Endodermal cell (in vitro differentiated cells): ENCODE measurements at regions not wholly inside any gene's neighbourhood (a gene's known extent, or its start where the extent isn't known, plus 50 kb on each side); places are given as distances from the start of the nearest gene placed in this dataset.

Experiments used
- DNase-seq: peaks from one replicate; pipeline ENCODE4 v3.0.0-alpha.2; 2017
- H3K27ac ChIP-seq: 2 replicates; pipeline ENCODE4 v1.5.1; 2013; ENCODE audit warnings: mild to moderate bottlenecking, low read depth, low read length, moderate library complexity
- H3K27me3 ChIP-seq: 2 replicates; pipeline ENCODE4 v1.6.1; 2013; ENCODE audit warnings: mild to moderate bottlenecking, low read length, moderate library complexity; ENCODE audit not compliant: insufficient read depth, control insufficient read depth, poor library complexity, severe bottlenecking
- H3K36me3 ChIP-seq: 2 replicates; pipeline ENCODE4 v1.7.0; 2013; ENCODE audit warnings: mild to moderate bottlenecking, low read length, moderate library complexity; ENCODE audit not compliant: control insufficient read depth, insufficient read depth
- H3K4me1 ChIP-seq: one replicate; pipeline ENCODE4 v1.7.0; 2013; ENCODE audit warnings: low read length; ENCODE audit not compliant: control insufficient read depth, insufficient read depth
- H3K4me3 ChIP-seq: 2 replicates; pipeline ENCODE4 v1.5.1; 2013; ENCODE audit warnings: mild to moderate bottlenecking, low read length, moderate library complexity
- H3K9ac ChIP-seq: 2 replicates; pipeline ENCODE4 v1.6.1; 2013; ENCODE audit warnings: mild to moderate bottlenecking, low read length, moderate library complexity; ENCODE audit not compliant: poor library complexity, severe bottlenecking; ENCODE audit errors: extremely low read depth
- H3K9me3 ChIP-seq: 2 replicates; pipeline ENCODE4 v1.6.1; 2013; ENCODE audit warnings: mild to moderate bottlenecking, low read length, moderate library complexity; ENCODE audit not compliant: control insufficient read depth
- H3K27ac Mint-ChIP-seq: 2 replicates; pipeline ENCODE4 v1.8.0; 2020; ENCODE audit warnings: mixed read lengths
- H3K27me3 Mint-ChIP-seq: 2 replicates; pipeline ENCODE4 v1.8.0; 2021; ENCODE audit warnings: mild to moderate bottlenecking, mixed read lengths; ENCODE audit not compliant: insufficient read depth
- H3K36me3 Mint-ChIP-seq: 2 replicates; pipeline ENCODE4 v1.8.0; 2020; ENCODE audit warnings: low read depth, mixed read lengths
- H3K4me1 Mint-ChIP-seq: 2 replicates; pipeline ENCODE4 v1.8.0; 2020; ENCODE audit warnings: mixed read lengths
- H3K4me3 Mint-ChIP-seq: 2 replicates; pipeline ENCODE4 v1.8.0; 2020; ENCODE audit warnings: mild to moderate bottlenecking, moderate library complexity, mixed read lengths
- H3K9me3 Mint-ChIP-seq: 2 replicates; pipeline ENCODE4 v1.8.0; 2020; ENCODE audit warnings: mild to moderate bottlenecking, mixed read lengths
- WGBS, 2 experiments: methylation state at CpG; one replicate each; pipeline versions ENCODE4 v1.1.5 to v1.1.7; 2013; ENCODE audit warnings: missing lambda C conversion rate in 2 of 2, mixed read lengths in 1 of 2; ENCODE audit not compliant: insufficient coverage in 1 of 2, insufficient read length in 1 of 2; 5-methylcytosine and 5-hydroxymethylcytosine counted together
- TF ChIP-seq, protein P1 (sequence below): fragments of 200-600 bp; sonication (generic); conservative IDR thresholded peaks from 2 replicates; pipeline ENCODE4 v1.5.0; 2021; ENCODE audit warnings: antibody characterized with exemption, mild to moderate bottlenecking

DNA sequence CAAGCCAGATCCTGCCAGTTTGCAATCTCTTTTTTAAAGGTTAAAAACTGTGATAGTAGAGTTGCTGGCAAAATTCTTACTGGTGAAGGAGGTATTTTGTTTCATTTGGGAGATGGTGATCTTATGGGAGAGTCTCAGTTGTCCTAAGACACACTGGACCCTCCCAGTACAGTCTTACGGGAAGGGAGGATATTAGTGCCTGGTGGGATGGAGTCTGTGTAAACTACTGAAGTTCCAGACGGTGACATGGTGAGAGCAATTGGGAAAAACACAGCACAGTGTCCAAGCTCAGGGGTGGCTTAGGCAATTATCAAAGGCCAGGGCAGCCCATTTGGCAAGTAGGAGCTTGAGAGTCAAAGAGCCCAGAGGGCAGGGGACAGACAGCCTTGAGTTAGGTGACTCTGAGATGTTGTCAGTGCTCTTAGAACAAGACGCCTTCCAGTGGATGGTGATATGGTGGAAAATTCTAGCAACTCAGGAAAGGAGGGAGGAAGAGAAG, 143.7 kb upstream of the CCDC68 start:
- H3K4me1 ChIP-seq: no peaks in the 10 kb centered on the region
- 93 to 100% methylated on average over 2 to 3 of the region's 3 CpGs for WGBS, 2 experiments

DNA sequence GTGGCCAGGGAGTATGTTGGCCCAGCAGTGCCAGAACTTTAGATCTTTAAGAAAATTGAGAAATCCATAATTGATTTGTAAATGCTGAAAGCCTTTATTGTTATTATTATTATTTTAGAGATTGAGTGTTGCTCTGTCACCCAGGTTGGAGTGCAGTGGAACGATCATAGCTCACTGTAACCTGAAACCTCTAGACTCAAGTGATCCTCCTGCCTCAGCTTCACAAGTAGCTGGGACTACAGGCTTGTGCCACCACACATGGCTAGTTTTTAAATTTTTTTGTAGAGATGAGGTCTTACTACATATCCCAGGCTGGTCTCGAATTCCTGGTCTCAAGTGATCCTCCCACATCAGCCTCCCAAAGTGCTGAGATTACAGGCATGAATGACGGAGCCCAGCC, 143.2 kb upstream of the CCDC68 start:
- WGBS, 2 experiments: 86 to 95% methylated on average over 1 to 3 of the region's 3 CpGs
- Mint-ChIP-seq H3K9me3 (no peaks in the 10 kb centered on the region), H3K27me3 (peaks cover 3% of the 10 kb centered on the region)

More for the DNA sequence above, 143.7 kb upstream of the CCDC68 start:
- H3K27ac Mint-ChIP-seq: no peak overlapping the region
- TF ChIP-seq, protein P1, sequence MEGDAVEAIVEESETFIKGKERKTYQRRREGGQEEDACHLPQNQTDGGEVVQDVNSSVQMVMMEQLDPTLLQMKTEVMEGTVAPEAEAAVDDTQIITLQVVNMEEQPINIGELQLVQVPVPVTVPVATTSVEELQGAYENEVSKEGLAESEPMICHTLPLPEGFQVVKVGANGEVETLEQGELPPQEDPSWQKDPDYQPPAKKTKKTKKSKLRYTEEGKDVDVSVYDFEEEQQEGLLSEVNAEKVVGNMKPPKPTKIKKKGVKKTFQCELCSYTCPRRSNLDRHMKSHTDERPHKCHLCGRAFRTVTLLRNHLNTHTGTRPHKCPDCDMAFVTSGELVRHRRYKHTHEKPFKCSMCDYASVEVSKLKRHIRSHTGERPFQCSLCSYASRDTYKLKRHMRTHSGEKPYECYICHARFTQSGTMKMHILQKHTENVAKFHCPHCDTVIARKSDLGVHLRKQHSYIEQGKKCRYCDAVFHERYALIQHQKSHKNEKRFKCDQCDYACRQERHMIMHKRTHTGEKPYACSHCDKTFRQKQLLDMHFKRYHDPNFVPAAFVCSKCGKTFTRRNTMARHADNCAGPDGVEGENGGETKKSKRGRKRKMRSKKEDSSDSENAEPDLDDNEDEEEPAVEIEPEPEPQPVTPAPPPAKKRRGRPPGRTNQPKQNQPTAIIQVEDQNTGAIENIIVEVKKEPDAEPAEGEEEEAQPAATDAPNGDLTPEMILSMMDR: no peak
- Histone ChIP-seq H3K9ac (no peak overlapping the region), H3K4me3 (no peak overlapping the region), H3K36me3 (no peaks in the 10 kb centered on the region), H3K27ac (no peak overlapping the region), H3K9me3 (no peaks in the 10 kb centered on the region), H3K27me3 (no peaks in the 10 kb centered on the region)
- no peak overlapping the region for H3K4me3 Mint-ChIP-seq
- H3K4me1 Mint-ChIP-seq: peaks cover 5% of the 10 kb centered on the region
- H3K9me3 Mint-ChIP-seq: no peaks in the 10 kb centered on the region
- no peaks in the 10 kb centered on the region for H3K27me3 Mint-ChIP-seq
- H3K36me3 Mint-ChIP-seq: no peaks in the 10 kb centered on the region
- DNase-seq: no peak

DNA sequence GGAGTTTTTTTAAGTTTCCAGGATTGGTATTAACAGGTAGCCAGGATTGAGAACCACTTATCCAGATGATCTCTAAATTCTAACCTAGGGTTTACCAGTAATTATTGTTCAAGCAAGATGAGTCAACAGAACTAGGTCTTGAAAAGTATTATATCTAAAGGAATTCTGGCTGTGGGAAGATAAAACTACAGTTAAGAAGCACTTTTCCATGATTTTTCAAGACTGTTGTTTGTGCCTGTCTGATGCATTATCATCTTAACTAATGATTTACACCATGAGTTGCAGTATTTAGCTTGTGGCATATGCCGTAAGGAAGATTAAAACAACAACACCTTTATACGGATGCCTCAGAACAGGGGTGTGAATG, 142.2 kb upstream of the CCDC68 start:
- Mint-ChIP-seq H3K27ac (no peak overlapping the region), H3K4me3 (no peak overlapping the region), H3K9me3 (no peaks in the 10 kb centered on the region), H3K27me3 (peaks cover 3% of the 10 kb centered on the region), H3K4me1 (peaks cover 13% of the 10 kb centered on the region), H3K36me3 (no peaks in the 10 kb centered on the region)
- Histone ChIP-seq H3K27ac (no peak overlapping the region), H3K9me3 (no peaks in the 10 kb centered on the region), H3K9ac (no peak overlapping the region), H3K4me1 (no peaks in the 10 kb centered on the region), H3K36me3 (no peaks in the 10 kb centered on the region), H3K4me3 (no peak overlapping the region), H3K27me3 (no peaks in the 10 kb centered on the region)
- 89% methylated on average over 2 of the region's 2 CpGs; no CpG with 5 or more reads in 1 of the 2 experiments for WGBS, 2 experiments
- TF ChIP-seq, protein P1: no peak
- DNase-seq: no peak

More for the DNA sequence above, 143.2 kb upstream of the CCDC68 start:
- no peaks in the 10 kb centered on the region for H3K27me3 ChIP-seq
- no peak for DNase-seq
- H3K9ac ChIP-seq: no peak overlapping the region
- H3K9me3 ChIP-seq: no peaks in the 10 kb centered on the region
- no peak overlapping the region for H3K27ac ChIP-seq
- Mint-ChIP-seq H3K36me3 (no peaks in the 10 kb centered on the region), H3K4me3 (no peak overlapping the region), H3K4me1 (peaks cover 9% of the 10 kb centered on the region), H3K27ac (no peak overlapping the region)
- TF ChIP-seq, protein P1: no peak
- H3K4me1 ChIP-seq: no peaks in the 10 kb centered on the region
- H3K4me3 ChIP-seq: no peak overlapping the region
- H3K36me3 ChIP-seq: no peaks in the 10 kb centered on the region
